ENCODE measurements at regions not wholly inside any gene's neighbourhood (a gene's known extent, or its start where the extent isn't known, plus 50 kb on each side); places are given as distances from the start of the nearest gene placed in this dataset.

GRCh38 chr2:184186436-184186835 lies 411.9 kb upstream of the ZNF804A start:
- TF ChIP-seq CTCF (optimal IDR thresholded peaks at IDR 0.05 in 1 of 3, IDR thresholded peaks at IDR 0.05 in 1 of 3, conservative IDR thresholded peaks at IDR 0.05 in 1 of 3; ENCODE audit: extremely low read depth in 1 of 3, insufficient read depth in 2 of 3, low read length in 3 of 3): no peak
- no peak for TF ChIP-seq EZH2 (IDR thresholded peaks at IDR 0.05; ENCODE audit: low read length)

All from keratinocyte (primary cell).